Neural cell (in vitro differentiated cells): ENCODE measurements at regions not wholly inside any gene's neighbourhood (a gene's known extent, or its start where the extent isn't known, plus 50 kb on each side); places are given as distances from the start of the nearest gene placed in this dataset.

Source experiments
- H2AFZ ChIP-seq: fragments of 200-600, 300-800 bp; sonication (generic), shearing (Covaris generic); 2 replicates; pipeline ENCODE4 v1.6.0; 2014; ENCODE audit warnings: low read depth, mild to moderate bottlenecking, antibody characterized with exemption, low read length, moderate library complexity
- H3F3A ChIP-seq: fragments of 200-600 bp; shearing (Covaris generic); 2 replicates; pipeline ENCODE4 v1.6.1; 2016; ENCODE audit warnings: mild to moderate bottlenecking, moderate library complexity, mixed read lengths, antibody characterized with exemption, low read length; ENCODE audit not compliant: insufficient read depth, poor library complexity, severe bottlenecking
- H3K27ac ChIP-seq: fragments of 200-600, 300-800 bp; sonication (generic), shearing (Covaris generic); 2 replicates; pipeline ENCODE4 v1.5.1; 2014; ENCODE audit warnings: mild to moderate bottlenecking, low read length, moderate library complexity
- H3K27me3 ChIP-seq: fragments of 300-800, 200-600 bp; sonication (generic), shearing (Covaris generic); 2 replicates; pipeline ENCODE4 v1.6.0; 2014; ENCODE audit warnings: mild to moderate bottlenecking, low read depth, low read length, moderate library complexity; ENCODE audit not compliant: insufficient read depth
- H3K36me3 ChIP-seq: fragments of 300-800, 200-600 bp; sonication (generic), shearing (Covaris generic); 2 replicates; pipeline ENCODE4 v1.5.1; 2014; ENCODE audit warnings: mild to moderate bottlenecking, antibody characterized with exemption, low read length, moderate library complexity; ENCODE audit not compliant: insufficient read depth
- H3K4me2 ChIP-seq: fragments of 300-800, 200-600 bp; sonication (generic), shearing (Covaris generic); 2 replicates; pipeline ENCODE4 v1.6.0; 2014; ENCODE audit warnings: mild to moderate bottlenecking, low read length
- H3K4me3 ChIP-seq: fragments of 300-800, 200-600 bp; sonication (generic), shearing (Covaris generic); 2 replicates; pipeline ENCODE4 v1.5.1; 2014; ENCODE audit warnings: mild to moderate bottlenecking, low read length, moderate library complexity
- H3K79me2 ChIP-seq: fragments of 200-600 bp; shearing (Covaris generic); replicated peaks from 2 replicates; pipeline ENCODE4 v1.6.0; 2014; ENCODE audit warnings: mild to moderate bottlenecking, low read length, moderate library complexity; ENCODE audit not compliant: insufficient read depth
- H3K9ac ChIP-seq: fragments of 300-800, 200-600 bp; sonication (generic), shearing (Covaris generic); 2 replicates; pipeline ENCODE4 v1.6.1; 2016; ENCODE audit warnings: mild to moderate bottlenecking, low read length, mixed read lengths
- H3K9me2 ChIP-seq: fragments of 200-600 bp; shearing (Covaris generic); 2 replicates; pipeline ENCODE4 v1.6.1; 2016; ENCODE audit warnings: mild to moderate bottlenecking, low read length, mixed read lengths; ENCODE audit not compliant: insufficient read depth
- H3K9me3 ChIP-seq: fragments of 200-600, 300-800 bp; sonication (generic), shearing (Covaris generic); 2 replicates; pipeline ENCODE4 v1.6.1; 2016; ENCODE audit warnings: mild to moderate bottlenecking, mixed run types, low read length, moderate library complexity, mixed read lengths
- H4K20me1 ChIP-seq: fragments of 200-600 bp; shearing (Covaris generic); 2 replicates; pipeline ENCODE4 v1.6.1; 2016; ENCODE audit warnings: mild to moderate bottlenecking, mixed run types; ENCODE audit not compliant: insufficient read depth
- EP300 ChIP-seq: fragments of 450-650 bp; conservative IDR thresholded peaks from 2 replicates; pipeline ENCODE4 v1.6.1; 2014; ENCODE audit warnings: antibody characterized with exemption, mild to moderate bottlenecking, moderate library complexity; ENCODE audit not compliant: poor library complexity, severe bottlenecking
- EZH2 ChIP-seq: fragments of 200-600, 300-800 bp; shearing (Covaris generic), sonication (generic); IDR thresholded peaks from 2 replicates; pipeline ENCODE4 v1.6.1; 2014; ENCODE audit warnings: antibody characterized with exemption, low read length, borderline replicate concordance, mild to moderate bottlenecking; ENCODE audit not compliant: insufficient read depth, poor library complexity, severe bottlenecking
- MXI1 ChIP-seq: fragments of 450-650 bp; conservative IDR thresholded peaks from 2 replicates; pipeline ENCODE4 v1.6.1; 2014; ENCODE audit warnings: antibody characterized with exemption, mild to moderate bottlenecking; ENCODE audit not compliant: poor library complexity, severe bottlenecking
- POLR2AphosphoS5 ChIP-seq: IDR thresholded peaks from 2 replicates; pipeline ENCODE4 v1.6.1; 2012
- RAD21 ChIP-seq: fragments of 450-650 bp; conservative IDR thresholded peaks from 2 replicates; pipeline ENCODE4 v1.6.1; 2014; ENCODE audit warnings: antibody characterized with exemption, mild to moderate bottlenecking, moderate library complexity
- SMC3 ChIP-seq: fragments of 450-650 bp; conservative IDR thresholded peaks from 2 replicates; pipeline ENCODE4 v1.6.1; 2014; ENCODE audit warnings: antibody characterized with exemption, mild to moderate bottlenecking, moderate library complexity; ENCODE audit not compliant: poor library complexity
- TAF1 ChIP-seq: IDR thresholded peaks from 2 replicates; pipeline ENCODE4 v1.6.1; 2012; ENCODE audit warnings: low read depth
- TF ChIP-seq, protein P1 (sequence below): fragments of 450-650 bp; IDR thresholded peaks from 2 replicates; pipeline ENCODE4 v1.5.1; 2014; ENCODE audit warnings: antibody characterized with exemption, mild to moderate bottlenecking, moderate library complexity; ENCODE audit not compliant: poor library complexity, severe bottlenecking
- TF ChIP-seq, protein P2 (sequence below): IDR thresholded peaks from 2 replicates; pipeline ENCODE4 v1.6.1; 2012; ENCODE audit warnings: borderline replicate concordance

DNA sequence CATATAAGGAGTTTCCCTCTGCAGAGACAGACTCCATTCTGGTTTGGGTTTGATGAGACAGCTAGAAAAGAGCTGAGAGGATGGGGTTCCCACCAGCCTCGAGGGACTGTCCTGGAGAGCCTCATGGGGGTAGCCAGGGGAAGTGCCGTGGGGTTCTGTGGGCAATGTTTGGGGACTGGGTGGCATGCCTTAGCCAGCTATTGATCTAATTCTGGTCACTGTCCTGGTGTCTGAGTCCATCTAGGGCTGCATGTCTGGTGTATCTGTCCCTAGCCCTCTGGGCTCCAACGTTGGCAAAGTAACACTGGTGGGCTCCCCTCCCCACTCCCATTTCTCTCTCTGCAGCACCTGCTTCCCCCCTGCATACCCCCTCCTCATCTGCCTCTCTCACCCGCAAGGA, 135.4 kb downstream of the SMIM20 start:
- no peaks in the 10 kb centered on the region for H3K27me3 ChIP-seq
- H3K9ac ChIP-seq: no peak overlapping the region
- H3K27ac ChIP-seq: no peak overlapping the region
- no peaks in the 10 kb centered on the region for H3K9me2 ChIP-seq
- no peak overlapping the region for H3K4me2 ChIP-seq
- H2AFZ ChIP-seq: no peak overlapping the region
- H3K36me3 ChIP-seq: no peaks in the 10 kb centered on the region
- no peaks in the 10 kb centered on the region for H3K79me2 ChIP-seq
- H3F3A ChIP-seq: no peaks in the 10 kb centered on the region
- no peaks in the 10 kb centered on the region for H3K9me3 ChIP-seq
- TF ChIP-seq SMC3 (no peak), RAD21 (no peak), EP300 (no peak), TAF1 (no peak), MXI1 (no peak), POLR2AphosphoS5 (no peak), EZH2 (no peak)
- TF ChIP-seq, protein P1, sequence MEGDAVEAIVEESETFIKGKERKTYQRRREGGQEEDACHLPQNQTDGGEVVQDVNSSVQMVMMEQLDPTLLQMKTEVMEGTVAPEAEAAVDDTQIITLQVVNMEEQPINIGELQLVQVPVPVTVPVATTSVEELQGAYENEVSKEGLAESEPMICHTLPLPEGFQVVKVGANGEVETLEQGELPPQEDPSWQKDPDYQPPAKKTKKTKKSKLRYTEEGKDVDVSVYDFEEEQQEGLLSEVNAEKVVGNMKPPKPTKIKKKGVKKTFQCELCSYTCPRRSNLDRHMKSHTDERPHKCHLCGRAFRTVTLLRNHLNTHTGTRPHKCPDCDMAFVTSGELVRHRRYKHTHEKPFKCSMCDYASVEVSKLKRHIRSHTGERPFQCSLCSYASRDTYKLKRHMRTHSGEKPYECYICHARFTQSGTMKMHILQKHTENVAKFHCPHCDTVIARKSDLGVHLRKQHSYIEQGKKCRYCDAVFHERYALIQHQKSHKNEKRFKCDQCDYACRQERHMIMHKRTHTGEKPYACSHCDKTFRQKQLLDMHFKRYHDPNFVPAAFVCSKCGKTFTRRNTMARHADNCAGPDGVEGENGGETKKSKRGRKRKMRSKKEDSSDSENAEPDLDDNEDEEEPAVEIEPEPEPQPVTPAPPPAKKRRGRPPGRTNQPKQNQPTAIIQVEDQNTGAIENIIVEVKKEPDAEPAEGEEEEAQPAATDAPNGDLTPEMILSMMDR: no peak
- TF ChIP-seq, protein P2, sequence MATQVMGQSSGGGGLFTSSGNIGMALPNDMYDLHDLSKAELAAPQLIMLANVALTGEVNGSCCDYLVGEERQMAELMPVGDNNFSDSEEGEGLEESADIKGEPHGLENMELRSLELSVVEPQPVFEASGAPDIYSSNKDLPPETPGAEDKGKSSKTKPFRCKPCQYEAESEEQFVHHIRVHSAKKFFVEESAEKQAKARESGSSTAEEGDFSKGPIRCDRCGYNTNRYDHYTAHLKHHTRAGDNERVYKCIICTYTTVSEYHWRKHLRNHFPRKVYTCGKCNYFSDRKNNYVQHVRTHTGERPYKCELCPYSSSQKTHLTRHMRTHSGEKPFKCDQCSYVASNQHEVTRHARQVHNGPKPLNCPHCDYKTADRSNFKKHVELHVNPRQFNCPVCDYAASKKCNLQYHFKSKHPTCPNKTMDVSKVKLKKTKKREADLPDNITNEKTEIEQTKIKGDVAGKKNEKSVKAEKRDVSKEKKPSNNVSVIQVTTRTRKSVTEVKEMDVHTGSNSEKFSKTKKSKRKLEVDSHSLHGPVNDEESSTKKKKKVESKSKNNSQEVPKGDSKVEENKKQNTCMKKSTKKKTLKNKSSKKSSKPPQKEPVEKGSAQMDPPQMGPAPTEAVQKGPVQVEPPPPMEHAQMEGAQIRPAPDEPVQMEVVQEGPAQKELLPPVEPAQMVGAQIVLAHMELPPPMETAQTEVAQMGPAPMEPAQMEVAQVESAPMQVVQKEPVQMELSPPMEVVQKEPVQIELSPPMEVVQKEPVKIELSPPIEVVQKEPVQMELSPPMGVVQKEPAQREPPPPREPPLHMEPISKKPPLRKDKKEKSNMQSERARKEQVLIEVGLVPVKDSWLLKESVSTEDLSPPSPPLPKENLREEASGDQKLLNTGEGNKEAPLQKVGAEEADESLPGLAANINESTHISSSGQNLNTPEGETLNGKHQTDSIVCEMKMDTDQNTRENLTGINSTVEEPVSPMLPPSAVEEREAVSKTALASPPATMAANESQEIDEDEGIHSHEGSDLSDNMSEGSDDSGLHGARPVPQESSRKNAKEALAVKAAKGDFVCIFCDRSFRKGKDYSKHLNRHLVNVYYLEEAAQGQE: no peak
- no peaks in the 10 kb centered on the region for H4K20me1 ChIP-seq
- H3K4me3 ChIP-seq: no peak overlapping the region

DNA sequence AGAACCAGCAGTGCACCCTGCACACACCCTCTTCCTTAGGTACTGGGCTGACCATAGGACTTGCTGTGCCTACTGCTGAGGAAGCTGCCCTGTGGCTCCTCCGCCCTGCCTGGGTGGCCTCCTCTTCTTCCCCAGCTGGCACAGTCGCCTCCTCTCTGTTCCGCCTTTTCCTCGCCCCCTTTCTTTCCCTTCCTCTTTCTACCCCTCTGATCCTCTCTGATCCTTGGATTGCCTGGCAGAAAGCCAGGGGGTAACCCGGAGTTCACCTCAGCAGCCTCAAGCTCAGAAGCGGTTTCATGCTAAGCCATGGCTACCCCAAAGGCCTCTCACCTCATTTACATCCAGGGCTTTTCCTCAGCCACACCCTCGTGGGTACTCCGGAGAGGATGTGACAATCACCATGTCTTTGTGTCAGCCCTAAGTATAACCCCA, 136.2 kb downstream of the SMIM20 start:
- H2AFZ ChIP-seq: no peak overlapping the region
- H3K27me3 ChIP-seq: no peaks in the 10 kb centered on the region
- TF ChIP-seq EP300 (no peak), POLR2AphosphoS5 (no peak), MXI1 (no peak), SMC3 (no peak), TAF1 (no peak), RAD21 (no peak), EZH2 (no peak)
- TF ChIP-seq, protein P2: no peak
- TF ChIP-seq, protein P1: no peak
- no peaks in the 10 kb centered on the region for H3K79me2 ChIP-seq
- H3K4me2 ChIP-seq: no peak overlapping the region
- H4K20me1 ChIP-seq: no peaks in the 10 kb centered on the region
- no peaks in the 10 kb centered on the region for H3K36me3 ChIP-seq
- H3K27ac ChIP-seq: no peak overlapping the region
- H3K9ac ChIP-seq: no peak overlapping the region
- no peaks in the 10 kb centered on the region for H3F3A ChIP-seq
- H3K4me3 ChIP-seq: no peak overlapping the region
- H3K9me3 ChIP-seq: no peaks in the 10 kb centered on the region
- H3K9me2 ChIP-seq: no peaks in the 10 kb centered on the region
